ENCODE measurements at regions not wholly inside any gene's neighbourhood (a gene's known extent, or its start where the extent isn't known, plus 50 kb on each side); places are given as distances from the start of the nearest gene placed in this dataset.

GRCh38 chr15:39273717-39274411 lies 307.0 kb upstream of the THBS1 start (continued):
- TF ChIP-seq ZNF121 (CRISPR knock-in tag; IDR thresholded peaks at IDR 0.05) (no peak), ZSCAN25 (CRISPR knock-in tag; IDR thresholded peaks at IDR 0.05) (no peak), ZNF564 (CRISPR knock-in tag; IDR thresholded peaks at IDR 0.05) (no peak), ZNF496 (CRISPR knock-in tag; IDR thresholded peaks at IDR 0.05; ENCODE audit: insufficient replicate concordance) (no peak), ZNF160 (CRISPR knock-in tag; IDR thresholded peaks at IDR 0.05) (no peak), ZNF619 (CRISPR knock-in tag; IDR thresholded peaks at IDR 0.05) (no peak), ZNF7 (CRISPR knock-in tag; IDR thresholded peaks at IDR 0.05) (no peak), SIX4 (CRISPR knock-in tag; IDR thresholded peaks at IDR 0.05) (peak; percentile 91), FOSL2 (CRISPR knock-in tag; IDR thresholded peaks at IDR 0.05) (peak; percentile 94), ARNTL (CRISPR knock-in tag; IDR thresholded peaks at IDR 0.05) (0 out of 2 replicates have a peak, but pooled peaks have one; percentile 8), ARNT2 (CRISPR knock-in tag; IDR thresholded peaks at IDR 0.05; ENCODE audit: low read depth) (peak; percentile 60; the same call in 1 of the 2 replicates), CBX5 (CRISPR knock-in tag; IDR thresholded peaks at IDR 0.05; ENCODE audit: borderline replicate concordance) (no peak), SNAPC2 (CRISPR knock-in tag; IDR thresholded peaks at IDR 0.05) (no peak; the same call in 1 of the 2 replicates), ZNF317 (CRISPR knock-in tag; IDR thresholded peaks at IDR 0.05) (0 out of 2 replicates have a peak, but pooled peaks have one; percentile 14), NFKBIZ (CRISPR knock-in tag; IDR thresholded peaks at IDR 0.05) (no peak), ARNT (IDR thresholded peaks at IDR 0.05) (no peak), ZNF274 (CRISPR knock-in tag; IDR thresholded peaks at IDR 0.05) (no peak), ZMYM4 (CRISPR knock-in tag; IDR thresholded peaks at IDR 0.05) (peak; percentile 67; the same call in 1 of the 2 replicates), TOE1 (CRISPR knock-in tag; IDR thresholded peaks at IDR 0.05) (no peak), ZNF724P (CRISPR knock-in tag; IDR thresholded peaks at IDR 0.05; ENCODE audit: borderline replicate concordance) (no peak), KDM1A (CRISPR knock-in tag; IDR thresholded peaks at IDR 0.05) (no peak; the same call in 1 of the 2 replicates), FOXJ3 (CRISPR knock-in tag; IDR thresholded peaks at IDR 0.05; ENCODE audit: borderline replicate concordance) (peak; percentile 97), TCF7L2 (IDR thresholded peaks at IDR 0.05; ENCODE audit: low read depth, low read length) (peak; percentile 96), MAFG (CRISPR knock-in tag; IDR thresholded peaks at IDR 0.05) (no peak), SMAD3 (CRISPR knock-in tag; IDR thresholded peaks at IDR 0.05) (peak; percentile 86; the same call in 1 of the 2 replicates)
- TF ChIP-seq, protein P1, sequence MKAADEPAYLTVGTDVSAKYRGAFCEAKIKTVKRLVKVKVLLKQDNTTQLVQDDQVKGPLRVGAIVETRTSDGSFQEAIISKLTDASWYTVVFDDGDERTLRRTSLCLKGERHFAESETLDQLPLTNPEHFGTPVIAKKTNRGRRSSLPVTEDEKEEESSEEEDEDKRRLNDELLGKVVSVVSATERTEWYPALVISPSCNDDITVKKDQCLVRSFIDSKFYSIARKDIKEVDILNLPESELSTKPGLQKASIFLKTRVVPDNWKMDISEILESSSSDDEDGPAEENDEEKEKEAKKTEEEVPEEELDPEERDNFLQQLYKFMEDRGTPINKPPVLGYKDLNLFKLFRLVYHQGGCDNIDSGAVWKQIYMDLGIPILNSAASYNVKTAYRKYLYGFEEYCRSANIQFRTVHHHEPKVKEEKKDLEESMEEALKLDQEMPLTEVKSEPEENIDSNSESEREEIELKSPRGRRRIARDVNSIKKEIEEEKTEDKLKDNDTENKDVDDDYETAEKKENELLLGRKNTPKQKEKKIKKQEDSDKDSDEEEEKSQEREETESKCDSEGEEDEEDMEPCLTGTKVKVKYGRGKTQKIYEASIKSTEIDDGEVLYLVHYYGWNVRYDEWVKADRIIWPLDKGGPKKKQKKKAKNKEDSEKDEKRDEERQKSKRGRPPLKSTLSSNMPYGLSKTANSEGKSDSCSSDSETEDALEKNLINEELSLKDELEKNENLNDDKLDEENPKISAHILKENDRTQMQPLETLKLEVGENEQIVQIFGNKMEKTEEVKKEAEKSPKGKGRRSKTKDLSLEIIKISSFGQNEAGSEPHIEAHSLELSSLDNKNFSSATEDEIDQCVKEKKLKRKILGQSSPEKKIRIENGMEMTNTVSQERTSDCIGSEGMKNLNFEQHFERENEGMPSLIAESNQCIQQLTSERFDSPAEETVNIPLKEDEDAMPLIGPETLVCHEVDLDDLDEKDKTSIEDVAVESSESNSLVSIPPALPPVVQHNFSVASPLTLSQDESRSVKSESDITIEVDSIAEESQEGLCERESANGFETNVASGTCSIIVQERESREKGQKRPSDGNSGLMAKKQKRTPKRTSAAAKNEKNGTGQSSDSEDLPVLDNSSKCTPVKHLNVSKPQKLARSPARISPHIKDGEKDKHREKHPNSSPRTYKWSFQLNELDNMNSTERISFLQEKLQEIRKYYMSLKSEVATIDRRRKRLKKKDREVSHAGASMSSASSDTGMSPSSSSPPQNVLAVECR (CRISPR knock-in tag; IDR thresholded peaks at IDR 0.05; ENCODE audit: borderline replicate concordance): peak; percentile 48; the same call in 1 of the 2 replicates
- TF ChIP-seq, protein P2, sequence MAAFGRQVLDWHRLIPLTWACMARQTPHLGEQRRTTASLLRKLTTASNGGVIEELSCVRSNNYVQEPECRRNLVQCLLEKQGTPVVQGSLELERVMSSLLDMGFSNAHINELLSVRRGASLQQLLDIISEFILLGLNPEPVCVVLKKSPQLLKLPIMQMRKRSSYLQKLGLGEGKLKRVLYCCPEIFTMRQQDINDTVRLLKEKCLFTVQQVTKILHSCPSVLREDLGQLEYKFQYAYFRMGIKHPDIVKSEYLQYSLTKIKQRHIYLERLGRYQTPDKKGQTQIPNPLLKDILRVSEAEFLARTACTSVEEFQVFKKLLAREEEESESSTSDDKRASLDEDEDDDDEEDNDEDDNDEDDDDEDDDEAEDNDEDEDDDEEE (CRISPR knock-in tag; IDR thresholded peaks at IDR 0.05): no peak
- TF ChIP-seq, protein P3, sequence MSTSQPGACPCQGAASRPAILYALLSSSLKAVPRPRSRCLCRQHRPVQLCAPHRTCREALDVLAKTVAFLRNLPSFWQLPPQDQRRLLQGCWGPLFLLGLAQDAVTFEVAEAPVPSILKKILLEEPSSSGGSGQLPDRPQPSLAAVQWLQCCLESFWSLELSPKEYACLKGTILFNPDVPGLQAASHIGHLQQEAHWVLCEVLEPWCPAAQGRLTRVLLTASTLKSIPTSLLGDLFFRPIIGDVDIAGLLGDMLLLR (CRISPR knock-in tag; IDR thresholded peaks at IDR 0.05): no peak
